ENCODE measurements at regions not wholly inside any gene's neighbourhood (a gene's known extent, or its start where the extent isn't known, plus 50 kb on each side); places are given as distances from the start of the nearest gene placed in this dataset.

DNA sequence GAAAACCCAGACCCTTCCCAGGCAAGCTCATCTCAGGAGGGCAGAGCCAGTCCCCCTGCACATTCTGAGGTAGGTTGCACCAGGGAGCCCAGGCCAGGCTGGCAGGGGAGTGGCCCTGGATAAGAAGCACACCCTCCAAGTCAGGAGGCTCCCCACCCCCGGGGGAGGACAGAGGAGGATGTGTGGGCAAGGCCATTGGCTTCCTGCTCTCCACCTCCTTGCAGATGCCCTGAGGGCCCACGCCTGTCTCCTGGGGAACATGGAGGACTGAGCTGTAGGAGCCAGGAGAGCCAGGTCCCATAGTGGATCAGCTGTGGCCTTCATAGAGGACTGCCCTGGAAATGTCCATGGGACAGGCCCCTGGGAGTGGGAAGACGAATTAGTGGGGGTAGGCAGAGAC lies 126.7 kb downstream of the IRF8 start:
- WGBS, 2 donors, result 67 to 74% methylated on average over 2 to 3 of the region's 3 CpGs
- Histone ChIP-seq H3K27ac (no peak overlapping the region), H3K36me3 (no peaks in the 10 kb centered on the region), H3K27me3 (no peaks in the 10 kb centered on the region), H3K4me1 (peaks cover 0 to 3% (median 0%) of the 10 kb centered on the region in 4 donors), H3K9me3 (peaks cover 0 to 32% (median 6%) of the 10 kb centered on the region in 4 donors), H3K4me3 (no peak overlapping the region)
- DNase-seq (ENCODE audit: low spot score in 2 of 2), result no peak
- TF ChIP-seq EP300 (IDR thresholded peaks at IDR 0.05) (no peak), POLR2A (IDR thresholded peaks at IDR 0.05) (no peak)
- TF ChIP-seq, protein P1, sequence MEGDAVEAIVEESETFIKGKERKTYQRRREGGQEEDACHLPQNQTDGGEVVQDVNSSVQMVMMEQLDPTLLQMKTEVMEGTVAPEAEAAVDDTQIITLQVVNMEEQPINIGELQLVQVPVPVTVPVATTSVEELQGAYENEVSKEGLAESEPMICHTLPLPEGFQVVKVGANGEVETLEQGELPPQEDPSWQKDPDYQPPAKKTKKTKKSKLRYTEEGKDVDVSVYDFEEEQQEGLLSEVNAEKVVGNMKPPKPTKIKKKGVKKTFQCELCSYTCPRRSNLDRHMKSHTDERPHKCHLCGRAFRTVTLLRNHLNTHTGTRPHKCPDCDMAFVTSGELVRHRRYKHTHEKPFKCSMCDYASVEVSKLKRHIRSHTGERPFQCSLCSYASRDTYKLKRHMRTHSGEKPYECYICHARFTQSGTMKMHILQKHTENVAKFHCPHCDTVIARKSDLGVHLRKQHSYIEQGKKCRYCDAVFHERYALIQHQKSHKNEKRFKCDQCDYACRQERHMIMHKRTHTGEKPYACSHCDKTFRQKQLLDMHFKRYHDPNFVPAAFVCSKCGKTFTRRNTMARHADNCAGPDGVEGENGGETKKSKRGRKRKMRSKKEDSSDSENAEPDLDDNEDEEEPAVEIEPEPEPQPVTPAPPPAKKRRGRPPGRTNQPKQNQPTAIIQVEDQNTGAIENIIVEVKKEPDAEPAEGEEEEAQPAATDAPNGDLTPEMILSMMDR (IDR thresholded peaks at IDR 0.05), result no peak

DNA sequence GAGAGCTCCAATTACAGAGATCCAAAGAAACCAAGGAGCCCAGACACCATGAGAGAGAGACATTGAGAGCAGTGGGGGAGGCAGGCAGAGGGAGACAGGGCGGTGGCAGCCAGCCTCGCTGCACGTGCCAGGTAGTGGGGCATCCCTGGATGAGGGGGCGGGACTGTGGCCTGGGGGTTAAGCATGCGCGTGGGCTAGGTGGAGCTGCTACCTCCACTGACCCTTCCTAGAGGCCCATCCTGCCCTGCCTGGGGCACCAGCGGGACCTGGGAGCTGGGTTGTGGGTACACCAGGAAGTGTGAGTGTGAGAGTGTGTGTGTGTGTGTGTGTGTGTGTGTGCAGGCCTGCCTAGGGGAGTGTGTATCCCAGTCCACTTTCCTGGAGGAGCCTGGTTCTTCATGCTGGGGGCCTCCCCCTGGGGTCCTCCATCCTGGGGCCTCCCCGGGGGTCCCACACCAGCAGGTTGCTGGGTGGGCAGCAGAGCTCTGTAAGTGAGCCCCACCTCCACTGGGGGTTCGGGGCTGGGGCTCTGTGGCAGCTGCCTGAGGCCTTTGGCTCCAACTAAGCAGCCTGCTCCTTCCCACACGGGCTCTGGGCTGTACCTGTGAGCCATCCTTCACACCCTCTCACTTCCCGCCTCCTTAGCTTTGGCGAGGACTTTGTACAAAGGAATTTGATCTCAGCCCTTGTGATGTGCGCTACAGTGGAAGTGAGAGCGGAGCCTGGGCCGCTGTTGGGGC lies 127.4 kb downstream of the IRF8 start:
- H3K27ac ChIP-seq, result no peak overlapping the region
- 79 to 85% methylated on average over 15 of the region's 15 CpGs for WGBS, 2 donors
- H3K4me1 ChIP-seq, result peaks cover 0 to 3% (median 0%) of the 10 kb centered on the region in 4 donors
- H3K27me3 ChIP-seq, result no peaks in the 10 kb centered on the region
- DNase-seq (ENCODE audit: low spot score in 2 of 2), result no peak
- no peak for TF ChIP-seq EP300 (IDR thresholded peaks at IDR 0.05)
- TF ChIP-seq, protein P1 (IDR thresholded peaks at IDR 0.05), result no peak
- TF ChIP-seq POLR2A (IDR thresholded peaks at IDR 0.05), result no peak
- H3K4me3 ChIP-seq, result no peak overlapping the region
- H3K9me3 ChIP-seq, result peaks cover 0 to 32% (median 6%) of the 10 kb centered on the region in 4 donors
- no peaks in the 10 kb centered on the region for H3K36me3 ChIP-seq

DNA sequence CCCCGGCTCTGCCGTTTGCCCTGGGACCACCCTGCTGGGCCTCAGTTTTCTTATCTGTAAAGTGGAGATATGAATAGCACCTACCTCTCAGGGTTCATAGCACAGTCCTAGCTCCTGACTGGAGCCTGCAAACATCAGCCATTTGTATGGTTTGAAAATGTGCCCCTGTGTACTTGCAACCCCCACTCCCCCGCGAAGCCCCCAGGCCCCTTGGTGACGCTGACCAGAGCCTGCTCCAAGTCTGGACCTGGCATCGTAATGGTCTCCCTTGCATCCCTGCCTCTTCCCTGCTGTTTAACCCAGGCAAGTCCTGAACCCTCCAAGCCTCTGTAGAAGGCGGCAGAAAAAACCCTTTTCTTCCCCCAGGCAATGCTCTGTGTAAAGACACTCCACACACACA lies 128.0 kb downstream of the IRF8 start:
- DNase-seq (ENCODE audit: low spot score in 2 of 2), result no peak
- WGBS, 2 donors, result 78 to 82% methylated on average over 7 of the region's 7 CpGs
- TF ChIP-seq EP300 (IDR thresholded peaks at IDR 0.05) (no peak), POLR2A (IDR thresholded peaks at IDR 0.05) (no peak)
- TF ChIP-seq, protein P1 (IDR thresholded peaks at IDR 0.05), result no peak
- Histone ChIP-seq H3K36me3 (no peaks in the 10 kb centered on the region), H3K27me3 (no peaks in the 10 kb centered on the region), H3K9me3 (peaks cover 0 to 32% (median 6%) of the 10 kb centered on the region in 4 donors), H3K27ac (no peak overlapping the region), H3K4me1 (peaks cover 0 to 5% (median 0%) of the 10 kb centered on the region in 4 donors), H3K4me3 (no peak overlapping the region)

DNA sequence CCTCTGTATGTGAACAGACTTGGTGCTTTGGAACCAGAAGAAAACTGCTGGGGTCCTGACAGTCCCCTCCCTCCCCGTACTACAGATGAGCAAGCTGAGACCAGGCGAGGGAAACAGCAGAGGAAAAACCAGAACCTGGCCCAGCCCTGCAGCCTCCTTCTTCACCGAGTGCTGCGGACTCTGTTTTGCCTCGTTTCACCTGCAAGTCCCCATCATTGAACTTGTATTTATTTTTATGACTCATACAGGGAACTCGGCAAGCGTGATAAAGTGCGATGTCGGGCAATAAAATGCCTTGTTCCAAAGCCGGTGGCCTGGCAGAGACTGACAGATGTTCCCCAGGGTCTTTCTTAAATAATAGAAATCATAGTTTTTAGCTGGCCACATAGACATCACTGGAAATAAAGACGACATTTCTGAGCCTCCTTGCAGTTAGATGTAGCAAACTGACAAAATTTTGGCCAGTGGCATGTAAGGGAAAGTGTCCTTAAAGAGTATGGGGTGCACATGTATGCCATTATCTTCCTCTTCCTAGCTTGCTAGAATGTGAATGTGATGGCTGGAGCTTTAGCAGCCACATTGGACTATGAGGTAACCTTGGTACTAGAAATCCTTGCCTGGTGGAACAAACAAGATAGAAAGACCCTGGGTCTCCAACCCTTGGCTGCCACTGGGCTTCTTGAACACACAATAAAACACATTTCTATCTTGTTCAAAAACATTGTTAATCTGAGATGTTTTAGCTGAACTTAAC lies 128.6 kb downstream of the IRF8 start:
- Histone ChIP-seq H3K4me1 (peaks cover 0 to 11% (median under 1%) of the 10 kb centered on the region in 4 donors), H3K4me3 (no peak overlapping the region), H3K36me3 (no peaks in the 10 kb centered on the region), H3K9me3 (peaks cover 0 to 30% (median 6%) of the 10 kb centered on the region in 4 donors), H3K27ac (no peak overlapping the region), H3K27me3 (no peaks in the 10 kb centered on the region)
- DNase-seq (ENCODE audit: low spot score in 2 of 2), result no peak
- TF ChIP-seq EP300 (IDR thresholded peaks at IDR 0.05), result no peak
- TF ChIP-seq, protein P1 (IDR thresholded peaks at IDR 0.05), result no peak
- TF ChIP-seq POLR2A (IDR thresholded peaks at IDR 0.05), result no peak
- 86 to 90% methylated on average over 11 of the region's 11 CpGs for WGBS, 2 donors

Measured in tibial nerve (tissue), 4 donors.